ENCODE measurements at regions not wholly inside any gene's neighbourhood (a gene's known extent, or its start where the extent isn't known, plus 50 kb on each side); places are given as distances from the start of the nearest gene placed in this dataset.

DNA sequence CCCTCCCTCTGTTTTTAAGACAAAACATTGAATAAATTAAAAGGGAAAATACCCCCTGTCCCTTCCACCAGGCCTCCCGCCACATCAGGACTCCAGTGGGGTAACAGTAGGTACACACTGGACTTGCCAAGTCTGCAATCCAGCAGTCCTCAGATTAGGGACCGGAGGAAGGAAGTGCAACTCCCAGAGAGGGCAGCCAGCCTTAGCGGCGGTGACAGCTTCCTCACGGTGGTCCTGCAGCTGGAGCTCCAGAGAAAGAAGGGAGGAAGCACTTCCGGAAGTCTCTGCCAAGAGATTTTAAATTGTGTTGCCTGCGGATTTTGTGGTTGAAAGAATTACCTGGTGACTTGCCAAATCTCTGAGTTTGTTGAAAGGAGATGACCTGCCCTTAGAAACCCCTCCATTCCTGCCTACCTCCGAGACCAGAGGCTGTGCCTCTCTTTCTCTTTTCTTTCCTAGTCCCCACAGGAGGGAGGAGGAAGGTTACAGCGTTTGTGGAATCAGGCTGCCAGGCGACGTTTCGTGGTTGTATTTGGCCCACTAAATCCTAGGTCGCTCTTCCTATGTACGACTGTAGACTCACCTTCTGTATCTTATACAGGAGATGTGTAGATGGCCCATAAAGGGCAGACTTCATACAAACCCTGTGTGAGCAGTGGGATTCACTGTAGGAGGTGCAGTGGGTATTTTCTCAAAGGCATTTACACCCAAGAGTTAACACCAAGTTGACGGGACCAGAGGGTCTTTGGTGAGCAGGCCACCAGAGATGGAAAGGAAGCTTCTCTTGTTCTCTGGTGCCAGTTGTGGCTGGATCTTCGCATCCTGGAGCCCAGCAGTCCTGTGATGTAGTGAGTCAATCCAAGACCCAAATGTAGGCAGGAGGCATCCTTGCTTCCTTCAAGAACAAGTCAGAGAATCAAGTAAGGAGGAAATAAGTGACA, 77.9 kb downstream of the INSIG1 start:
- no peak overlapping the region for H3K27ac ChIP-seq (ENCODE audit: low read depth in 1 of 2, low read length in 2 of 2)
- H3K9me3 Mint-ChIP-seq, result no peaks in the 10 kb centered on the region
- H3K27me3 ChIP-seq (ENCODE audit: control insufficient read depth in 1 of 2, insufficient read depth in 2 of 2, low read length in 2 of 2), result peaks cover 76 to 93% of the 10 kb centered on the region in 2 experiments
- peaks cover 41% of the 10 kb centered on the region for H3K4me1 Mint-ChIP-seq (ENCODE audit: low read depth)
- DNase-seq (no peak), ATAC-seq (ENCODE audit: poor library complexity) (no peak)
- H3K36me3 Mint-ChIP-seq (ENCODE audit: low read depth), result no peaks in the 10 kb centered on the region
- peaks cover 0 to 12% of the 10 kb centered on the region in 2 experiments for H3K9me3 ChIP-seq (ENCODE audit: control insufficient read depth in 1 of 2, insufficient read depth in 1 of 2, low read length in 2 of 2)
- H3K36me3 ChIP-seq (ENCODE audit: insufficient read depth, low read length), result no peaks in the 10 kb centered on the region
- H3K27ac Mint-ChIP-seq, result no peak overlapping the region
- H3K4me3 Mint-ChIP-seq, result no peak overlapping the region
- TF ChIP-seq, protein P1, sequence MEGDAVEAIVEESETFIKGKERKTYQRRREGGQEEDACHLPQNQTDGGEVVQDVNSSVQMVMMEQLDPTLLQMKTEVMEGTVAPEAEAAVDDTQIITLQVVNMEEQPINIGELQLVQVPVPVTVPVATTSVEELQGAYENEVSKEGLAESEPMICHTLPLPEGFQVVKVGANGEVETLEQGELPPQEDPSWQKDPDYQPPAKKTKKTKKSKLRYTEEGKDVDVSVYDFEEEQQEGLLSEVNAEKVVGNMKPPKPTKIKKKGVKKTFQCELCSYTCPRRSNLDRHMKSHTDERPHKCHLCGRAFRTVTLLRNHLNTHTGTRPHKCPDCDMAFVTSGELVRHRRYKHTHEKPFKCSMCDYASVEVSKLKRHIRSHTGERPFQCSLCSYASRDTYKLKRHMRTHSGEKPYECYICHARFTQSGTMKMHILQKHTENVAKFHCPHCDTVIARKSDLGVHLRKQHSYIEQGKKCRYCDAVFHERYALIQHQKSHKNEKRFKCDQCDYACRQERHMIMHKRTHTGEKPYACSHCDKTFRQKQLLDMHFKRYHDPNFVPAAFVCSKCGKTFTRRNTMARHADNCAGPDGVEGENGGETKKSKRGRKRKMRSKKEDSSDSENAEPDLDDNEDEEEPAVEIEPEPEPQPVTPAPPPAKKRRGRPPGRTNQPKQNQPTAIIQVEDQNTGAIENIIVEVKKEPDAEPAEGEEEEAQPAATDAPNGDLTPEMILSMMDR (IDR thresholded peaks at IDR 0.05), result no peak
- H3K4me1 ChIP-seq (ENCODE audit: insufficient read depth, low read length), result peaks cover 50% of the 10 kb centered on the region
- CTCF ChIA-PET, result no interaction called here
- POLR2A ChIA-PET, result no interaction called here
- H3K4me3 ChIP-seq (ENCODE audit: low read length), result no peak overlapping the region
- intact Hi-C loops (cut with DNase I, micrococcal nuclease), result loop anchor here in 1 of 2 experiments (10.0 kb wide), 1 partner anchor 129 kb away; no protein-coding TSS in a partner anchor
- peaks cover 85% of the 10 kb centered on the region for H3K27me3 Mint-ChIP-seq

DNA sequence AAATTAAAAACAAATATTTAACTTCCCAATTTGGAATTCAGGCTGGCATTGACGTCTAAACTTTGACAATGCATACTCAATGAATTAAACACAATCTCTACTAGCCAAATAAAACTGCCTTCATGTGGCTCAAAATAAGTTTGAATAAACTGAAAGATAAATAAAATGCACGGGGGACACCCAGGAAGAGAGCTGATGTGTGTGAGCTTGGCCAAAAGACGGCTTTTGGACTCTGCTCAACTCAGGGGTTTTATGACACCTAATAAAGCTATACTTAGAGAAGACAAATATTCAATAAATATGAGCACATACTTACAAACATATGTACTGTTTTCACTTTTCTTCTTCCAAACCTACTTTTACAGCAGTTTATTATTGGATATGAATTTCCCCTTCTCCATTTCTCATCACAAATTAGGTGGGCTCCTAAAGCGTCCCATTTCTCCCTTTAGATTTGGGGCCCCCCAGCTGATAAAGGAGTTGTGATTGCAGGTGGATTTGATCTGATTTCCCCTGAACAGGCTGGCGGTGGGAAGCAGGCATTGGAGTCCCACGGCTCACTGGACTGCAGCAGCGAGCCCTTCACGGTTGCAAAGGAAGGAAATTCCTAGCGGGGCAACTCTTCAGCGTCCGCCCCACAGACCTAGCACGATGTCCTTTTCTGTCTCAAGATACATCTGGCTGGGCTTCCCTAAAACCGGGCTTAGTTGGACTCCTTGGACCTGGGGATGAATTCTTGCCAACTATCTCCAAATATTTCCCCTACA, 79.6 kb downstream of the INSIG1 start:
- Histone ChIP-seq H3K4me3 (ENCODE audit: low read length) (no peak overlapping the region), H3K27ac (ENCODE audit: low read depth in 1 of 2, low read length in 2 of 2) (no peak overlapping the region), H3K36me3 (ENCODE audit: insufficient read depth, low read length) (no peaks in the 10 kb centered on the region), H3K9me3 (ENCODE audit: control insufficient read depth in 1 of 2, insufficient read depth in 1 of 2, low read length in 2 of 2) (peaks cover 0 to 11% of the 10 kb centered on the region in 2 experiments), H3K4me1 (ENCODE audit: insufficient read depth, low read length) (peaks cover 56% of the 10 kb centered on the region), H3K27me3 (ENCODE audit: control insufficient read depth in 1 of 2, insufficient read depth in 2 of 2, low read length in 2 of 2) (peaks cover 78 to 96% of the 10 kb centered on the region in 2 experiments)
- CTCF ChIA-PET, result no interaction called here
- peaks cover 90% of the 10 kb centered on the region for H3K27me3 Mint-ChIP-seq
- no peaks in the 10 kb centered on the region for H3K36me3 Mint-ChIP-seq (ENCODE audit: low read depth)
- DNase-seq (no peak), ATAC-seq (ENCODE audit: poor library complexity) (no peak)
- no peak overlapping the region for H3K4me3 Mint-ChIP-seq
- H3K9me3 Mint-ChIP-seq, result no peaks in the 10 kb centered on the region
- peaks cover 50% of the 10 kb centered on the region for H3K4me1 Mint-ChIP-seq (ENCODE audit: low read depth)
- intact Hi-C loops (cut with DNase I, micrococcal nuclease), result loop anchor here in 1 of 2 experiments (10.0 kb wide), 1 partner anchor 128 kb away; no protein-coding TSS in a partner anchor
- POLR2A ChIA-PET, result no interaction called here
- H3K27ac Mint-ChIP-seq, result no peak overlapping the region
- TF ChIP-seq, protein P1 (IDR thresholded peaks at IDR 0.05), result no peak

DNA sequence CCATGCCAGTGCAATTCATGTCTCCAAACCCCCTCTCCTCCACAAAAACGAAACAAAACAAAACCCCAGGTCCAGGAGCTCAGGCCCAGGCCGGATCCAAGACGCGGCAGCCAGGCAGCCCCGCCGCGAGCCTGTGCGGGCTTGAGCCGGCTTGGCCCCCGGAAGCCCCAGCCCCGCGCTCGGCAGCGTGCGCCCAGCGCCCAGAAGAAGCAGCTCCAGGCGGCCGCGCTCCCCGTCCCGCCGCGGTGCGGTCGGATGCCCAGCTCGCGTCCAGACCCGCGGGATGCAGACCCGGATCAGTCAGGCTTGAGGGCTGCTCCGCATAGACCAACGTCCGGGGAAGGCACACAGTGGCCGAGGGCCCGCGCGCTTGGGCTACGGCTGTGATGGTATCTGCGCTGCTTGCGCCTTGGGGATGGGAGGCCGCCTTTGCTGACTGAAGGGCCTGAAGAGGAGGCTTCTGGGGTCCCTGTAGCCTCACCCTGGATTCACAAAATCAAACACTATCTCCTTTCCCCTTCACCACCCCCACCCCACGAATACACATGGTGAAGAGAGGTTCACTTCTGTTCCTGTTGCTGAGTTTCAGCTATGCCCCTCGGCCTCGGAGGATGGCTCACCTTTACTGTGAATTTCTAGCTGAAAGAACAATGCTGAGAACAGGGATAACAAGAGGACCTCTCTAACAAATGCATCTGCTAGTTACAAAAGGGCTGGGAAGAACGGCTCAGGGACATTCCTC, 79.9 kb upstream of the EN2 start:
- Mint-ChIP-seq H3K27me3 (peaks cover 91% of the 10 kb centered on the region), H3K27ac (no peak overlapping the region), H3K9me3 (no peaks in the 10 kb centered on the region), H3K4me3 (no peak overlapping the region), H3K36me3 (ENCODE audit: low read depth) (no peaks in the 10 kb centered on the region), H3K4me1 (ENCODE audit: low read depth) (peaks cover 48% of the 10 kb centered on the region)
- intact Hi-C loops (cut with DNase I, micrococcal nuclease), result loop anchor here in 1 of 2 experiments (10.0 kb wide), 1 partner anchor 127 kb away; no protein-coding TSS in a partner anchor
- H3K4me3 ChIP-seq (ENCODE audit: low read length), result no peak overlapping the region
- H3K36me3 ChIP-seq (ENCODE audit: insufficient read depth, low read length), result no peaks in the 10 kb centered on the region
- ATAC-seq (ENCODE audit: poor library complexity) (no peak), DNase-seq (no peak)
- POLR2A ChIA-PET, result no interaction called here
- H3K27ac ChIP-seq (ENCODE audit: low read depth in 1 of 2, low read length in 2 of 2), result no peak overlapping the region
- peaks cover 49% of the 10 kb centered on the region for H3K4me1 ChIP-seq (ENCODE audit: insufficient read depth, low read length)
- peaks cover 0 to 16% of the 10 kb centered on the region in 2 experiments for H3K9me3 ChIP-seq (ENCODE audit: control insufficient read depth in 1 of 2, insufficient read depth in 1 of 2, low read length in 2 of 2)
- CTCF ChIA-PET, result no interaction called here
- TF ChIP-seq, protein P1 (IDR thresholded peaks at IDR 0.05), result no peak
- H3K27me3 ChIP-seq (ENCODE audit: control insufficient read depth in 1 of 2, insufficient read depth in 2 of 2, low read length in 2 of 2), result peaks cover 79 to 96% of the 10 kb centered on the region in 2 experiments

Measured in CD4-positive, alpha-beta T cell (primary cell).